ENCODE measurements at regions not wholly inside any gene's neighbourhood (a gene's known extent, or its start where the extent isn't known, plus 50 kb on each side); places are given as distances from the start of the nearest gene placed in this dataset.

GRCh38 chr5:155485386-155485785 is 471.8 kb downstream of the KIF4B start:
- TF ChIP-seq EZH2 (IDR thresholded peaks at IDR 0.05; ENCODE audit: borderline replicate concordance, low read depth, low read length, severe bottlenecking): no peak
- no peak for TF ChIP-seq POLR2A (IDR thresholded peaks at IDR 0.05; ENCODE audit: low read depth, low read length)
- TF ChIP-seq POLR2AphosphoS5 (IDR thresholded peaks at IDR 0.05; ENCODE audit: insufficient read depth, low read depth, low read length): no peak
- TF ChIP-seq, protein P1, sequence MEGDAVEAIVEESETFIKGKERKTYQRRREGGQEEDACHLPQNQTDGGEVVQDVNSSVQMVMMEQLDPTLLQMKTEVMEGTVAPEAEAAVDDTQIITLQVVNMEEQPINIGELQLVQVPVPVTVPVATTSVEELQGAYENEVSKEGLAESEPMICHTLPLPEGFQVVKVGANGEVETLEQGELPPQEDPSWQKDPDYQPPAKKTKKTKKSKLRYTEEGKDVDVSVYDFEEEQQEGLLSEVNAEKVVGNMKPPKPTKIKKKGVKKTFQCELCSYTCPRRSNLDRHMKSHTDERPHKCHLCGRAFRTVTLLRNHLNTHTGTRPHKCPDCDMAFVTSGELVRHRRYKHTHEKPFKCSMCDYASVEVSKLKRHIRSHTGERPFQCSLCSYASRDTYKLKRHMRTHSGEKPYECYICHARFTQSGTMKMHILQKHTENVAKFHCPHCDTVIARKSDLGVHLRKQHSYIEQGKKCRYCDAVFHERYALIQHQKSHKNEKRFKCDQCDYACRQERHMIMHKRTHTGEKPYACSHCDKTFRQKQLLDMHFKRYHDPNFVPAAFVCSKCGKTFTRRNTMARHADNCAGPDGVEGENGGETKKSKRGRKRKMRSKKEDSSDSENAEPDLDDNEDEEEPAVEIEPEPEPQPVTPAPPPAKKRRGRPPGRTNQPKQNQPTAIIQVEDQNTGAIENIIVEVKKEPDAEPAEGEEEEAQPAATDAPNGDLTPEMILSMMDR (IDR thresholded peaks at IDR 0.05; ENCODE audit: extremely low read depth in 1 of 2, insufficient read depth in 1 of 2, low read depth in 1 of 2, low read length in 2 of 2): no peak
- TF ChIP-seq, protein P2, sequence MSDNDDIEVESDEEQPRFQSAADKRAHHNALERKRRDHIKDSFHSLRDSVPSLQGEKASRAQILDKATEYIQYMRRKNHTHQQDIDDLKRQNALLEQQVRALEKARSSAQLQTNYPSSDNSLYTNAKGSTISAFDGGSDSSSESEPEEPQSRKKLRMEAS (IDR thresholded peaks at IDR 0.05; ENCODE audit: insufficient read depth, insufficient read length): no peak
- no peak for TF ChIP-seq JUN (IDR thresholded peaks at IDR 0.05; ENCODE audit: borderline replicate concordance, insufficient read depth, insufficient read length, low read depth)
- TF ChIP-seq MYC (IDR thresholded peaks at IDR 0.05; ENCODE audit: low read depth, low read length): no peak

Measured in endothelial cell of umbilical vein (primary cell).